SK-N-MC (cell line): ENCODE measurements at regions not wholly inside any gene's neighbourhood (a gene's known extent, or its start where the extent isn't known, plus 50 kb on each side); places are given as distances from the start of the nearest gene placed in this dataset.

Experiments used
- EZH2 ChIP-seq: fragments of 200-600 bp; sonication (generic); IDR thresholded peaks from one replicate; pipeline ENCODE4 v1.6.1; 2017; ENCODE audit warnings: antibody characterized with exemption
- FOXP2 ChIP-seq: optimal IDR thresholded peaks from 2 replicates; pipeline ENCODE3; 2011; ENCODE audit warnings: mild to moderate bottlenecking, moderate library complexity; ENCODE audit not compliant: insufficient read depth; ENCODE audit errors: extremely low read length, control extremely low read depth
- POLR2AphosphoS5 ChIP-seq: IDR thresholded peaks from 2 replicates; pipeline ENCODE4 v1.6.1; 2012; ENCODE audit warnings: mild to moderate bottlenecking, low read depth, low read length, borderline replicate concordance

- no peak for TF ChIP-seq EZH2
- TF ChIP-seq POLR2AphosphoS5 = no peak
- TF ChIP-seq FOXP2 = no peak
These were observed 102.2 kb downstream of the ZNF92 start for GRCh38 chr7:65475734-65476319.
